CD14-positive monocyte (primary cell): ENCODE measurements at regions not wholly inside any gene's neighbourhood (a gene's known extent, or its start where the extent isn't known, plus 50 kb on each side); places are given as distances from the start of the nearest gene placed in this dataset.
A peak's percentile ranks its signal among the peaks of the same experiment; 100 is the strongest.

ENCODE experiments used
- DNase-seq, 3 donors: peaks; one replicate each; pipeline ENCODE4 v3.0.0-alpha.2; 2011 to 2022
- H2AFZ ChIP-seq: 2 replicates; pipeline ENCODE4 v1.6.0; 2012; ENCODE audit warnings: mild to moderate bottlenecking, low read depth, low read length, inconsistent platforms; ENCODE audit not compliant: insufficient read depth, poor library complexity, severe bottlenecking
- H3K27ac ChIP-seq, 2 donors: 1 replicate in 1 of 2; 2 replicates in 1 of 2; pipeline ENCODE4 v1.5.1; 2012 to 2013; ENCODE audit warnings: low read length in 2 of 2, control low read depth in 1 of 2, inconsistent platforms in 1 of 2, low read depth in 1 of 2, mild to moderate bottlenecking in 1 of 2
- H3K27me3 ChIP-seq, 2 donors: one replicate each; pipeline versions ENCODE4 v1.6.0 to v1.6.1; 2011 to 2013; ENCODE audit warnings: low read length in 2 of 2; ENCODE audit not compliant: control insufficient read depth in 2 of 2, insufficient read depth in 2 of 2
- H3K36me3 ChIP-seq, 2 donors: replicated peaks in 1 of 2; 1 replicate in 1 of 2; 2 replicates in 1 of 2; pipeline versions ENCODE4 v1.5.1 to v1.6.1; 2012 to 2013; ENCODE audit warnings: low read length in 2 of 2, control low read depth in 1 of 2, inconsistent platforms in 1 of 2, mild to moderate bottlenecking in 1 of 2; ENCODE audit not compliant: insufficient read depth in 2 of 2, control insufficient read depth in 1 of 2
- H3K4me1 ChIP-seq, 2 donors: 1 replicate in 1 of 2; 2 replicates in 1 of 2; pipeline versions ENCODE4 v1.5.1 to v1.6.1; 2012 to 2013; ENCODE audit warnings: low read length in 2 of 2, control low read depth in 1 of 2, inconsistent platforms in 1 of 2, mild to moderate bottlenecking in 1 of 2, moderate library complexity in 1 of 2; ENCODE audit not compliant: insufficient read depth in 2 of 2, control insufficient read depth in 1 of 2
- H3K4me2 ChIP-seq: replicated peaks from 2 replicates; pipeline ENCODE3; 2012; ENCODE audit warnings: low read length, moderate library complexity, mild to moderate bottlenecking; ENCODE audit not compliant: poor library complexity, severe bottlenecking; ENCODE audit errors: extremely low read depth
- H3K4me3 ChIP-seq, 3 experiments: fragments of 200-600 bp in 1 of 3; sonication (generic) in 1 of 3; replicated peaks in 1 of 3; 1 replicate in 2 of 3; 2 replicates in 1 of 3; pipeline ENCODE4 v1.5.1; 2011 to 2013; ENCODE audit warnings: low read length in 3 of 3, mild to moderate bottlenecking in 3 of 3, control low read depth in 2 of 3, low read depth in 2 of 3, inconsistent platforms in 1 of 3, moderate library complexity in 1 of 3
- H3K79me2 ChIP-seq: 2 replicates; pipeline ENCODE4 v1.6.0; 2012; ENCODE audit warnings: mild to moderate bottlenecking, control low read depth, inconsistent platforms, low read length, moderate library complexity; ENCODE audit not compliant: insufficient read depth
- H3K9ac ChIP-seq: 2 replicates; pipeline ENCODE4 v1.6.0; 2017; ENCODE audit warnings: low read length, mild to moderate bottlenecking; ENCODE audit not compliant: insufficient read depth, poor library complexity, severe bottlenecking
- H3K9me3 ChIP-seq, 2 donors: replicated peaks in 1 of 2; 1 replicate in 1 of 2; 2 replicates in 1 of 2; pipeline versions ENCODE4 v1.5.1 to v1.6.1; 2012 to 2013; ENCODE audit warnings: low read length in 2 of 2, control low read depth in 1 of 2; ENCODE audit not compliant: control insufficient read depth in 1 of 2, insufficient read depth in 1 of 2
- H4K20me1 ChIP-seq: 2 replicates; pipeline ENCODE4 v1.6.0; 2012; ENCODE audit warnings: mild to moderate bottlenecking, low read length, control low read depth, moderate library complexity; ENCODE audit not compliant: insufficient read depth
- H3K27ac Mint-ChIP-seq, 7 donors: one replicate each; pipeline ENCODE4 v1.8.0; 2020; ENCODE audit warnings: mild to moderate bottlenecking in 7 of 7, mixed read lengths in 7 of 7, moderate library complexity in 6 of 7, inconsistent platforms in 2 of 7
- H3K27me3 Mint-ChIP-seq, 3 donors: one replicate each; pipeline ENCODE4 v1.8.0; 2021 to 2022; ENCODE audit warnings: low read depth in 3 of 3, mild to moderate bottlenecking in 3 of 3, mixed read lengths in 3 of 3, moderate library complexity in 3 of 3, inconsistent platforms in 1 of 3
- H3K36me3 Mint-ChIP-seq, 2 donors: one replicate each; pipeline ENCODE4 v1.8.0; 2020; ENCODE audit warnings: mixed read lengths in 2 of 2, inconsistent platforms in 1 of 2, mild to moderate bottlenecking in 1 of 2
- H3K4me1 Mint-ChIP-seq: one replicate; pipeline ENCODE4 v1.8.0; 2020; ENCODE audit warnings: mild to moderate bottlenecking, mixed read lengths
- H3K4me3 Mint-ChIP-seq, 2 donors: one replicate each; pipeline ENCODE4 v1.8.0; 2020; ENCODE audit warnings: mild to moderate bottlenecking in 2 of 2, mixed read lengths in 2 of 2, moderate library complexity in 1 of 2
- H3K9me3 Mint-ChIP-seq, 7 donors: one replicate each; pipeline ENCODE4 v1.8.0; 2020 to 2022; ENCODE audit warnings: mixed read lengths in 7 of 7, mild to moderate bottlenecking in 6 of 7, moderate library complexity in 6 of 7, inconsistent platforms in 2 of 7
- CTCF ChIP-seq: fragments of 200-600 bp; IDR thresholded peaks from one replicate; pipeline ENCODE4 v1.8.0; 2022; ENCODE audit warnings: antibody characterized with exemption, mild to moderate bottlenecking
- WGBS: methylation state at CpG from one replicate; pipeline ENCODE4 v1.1.5; 2013; ENCODE audit warnings: missing lambda C conversion rate; ENCODE audit not compliant: insufficient coverage; 5-methylcytosine and 5-hydroxymethylcytosine counted together
- intact Hi-C, 2 donors: fragments of 100-400 bp; cut with micrococcal nuclease; formaldehyde crosslinking; loops; one replicate each; pipeline versions ENCODE4 v1.15.0 to v1.15.1; 2023

GRCh38 chr13:22312405-22312803 lies 641.5 kb downstream of the FGF9 start:
- H3K9me3 Mint-ChIP-seq, result peaks cover 7 to 25% (median 11%) of the 10 kb centered on the region in 7 donors
- no peaks in the 10 kb centered on the region for H3K4me1 ChIP-seq
- H3K27ac ChIP-seq, result no peak overlapping the region
- DNase-seq, result no peak
- 78% methylated on average over 2 of the region's 2 CpGs for WGBS
- H3K27me3 ChIP-seq, result no peaks in the 10 kb centered on the region
- H3K4me3 ChIP-seq, result no peak overlapping the region
- H3K27ac Mint-ChIP-seq, result peak overlapping the region in 1 of 7 donors; percentile 4
- no peak overlapping the region for H3K4me2 ChIP-seq
- H3K36me3 ChIP-seq, result no peaks in the 10 kb centered on the region
- H4K20me1 ChIP-seq, result no peaks in the 10 kb centered on the region
- no peak overlapping the region for H3K9ac ChIP-seq
- TF ChIP-seq CTCF, result no peak
- H3K27me3 Mint-ChIP-seq, result no peaks in the 10 kb centered on the region
- H3K4me3 Mint-ChIP-seq, result no peak overlapping the region
- no peaks in the 10 kb centered on the region for H3K79me2 ChIP-seq
- intact Hi-C loops, result no loop called here
- no peaks in the 10 kb centered on the region for H3K4me1 Mint-ChIP-seq
- no peak overlapping the region for H2AFZ ChIP-seq
- H3K9me3 ChIP-seq, result peaks cover 15 to 16% of the 10 kb centered on the region in 2 donors
- H3K36me3 Mint-ChIP-seq, result no peaks in the 10 kb centered on the region

GRCh38 chr13:22316494-22317025 lies 645.7 kb downstream of the FGF9 start:
- DNase-seq, result no peak
- TF ChIP-seq CTCF, result no peak
- no peaks in the 10 kb centered on the region for H3K4me1 Mint-ChIP-seq
- Histone ChIP-seq H3K4me1 (no peaks in the 10 kb centered on the region), H3K9ac (no peak overlapping the region), H3K27me3 (no peaks in the 10 kb centered on the region), H3K27ac (no peak overlapping the region), H3K4me2 (no peak overlapping the region), H3K4me3 (no peak overlapping the region), H3K79me2 (no peaks in the 10 kb centered on the region), H2AFZ (no peak overlapping the region), H4K20me1 (no peaks in the 10 kb centered on the region), H3K9me3 (peaks cover 15 to 33% of the 10 kb centered on the region in 2 donors), H3K36me3 (no peaks in the 10 kb centered on the region)
- intact Hi-C loops, result no loop called here
- H3K4me3 Mint-ChIP-seq, result no peak overlapping the region
- H3K36me3 Mint-ChIP-seq, result no peaks in the 10 kb centered on the region
- WGBS, result 79% methylated on average over 3 of the region's 8 CpGs
- H3K9me3 Mint-ChIP-seq, result peaks cover 8 to 28% (median 14%) of the 10 kb centered on the region in 7 donors
- no peak overlapping the region for H3K27ac Mint-ChIP-seq
- no peaks in the 10 kb centered on the region for H3K27me3 Mint-ChIP-seq
